ENCODE measurements at regions not wholly inside any gene's neighbourhood (a gene's known extent, or its start where the extent isn't known, plus 50 kb on each side); places are given as distances from the start of the nearest gene placed in this dataset.
"Not testable (repeated sequence)": the region's sequence is repeated elsewhere in the genome, so short reads cannot be mapped to it uniquely, and the experiment has no call there.

GRCh38 chr5:67578011-67578410 is 381.4 kb upstream of the CD180 start:
- DNase-seq (ENCODE audit: low spot score), result no peak

- no peak for DNase-seq (ENCODE audit: low spot score)
Observed at GRCh38 chr5:67577424-67577823, 380.8 kb upstream of the CD180 start.

- DNase-seq (ENCODE audit: low spot score), result no peak
Observed at GRCh38 chr5:67576112-67576511, 379.5 kb upstream of the CD180 start.

GRCh38 chr5:67575087-67575486 is 378.5 kb upstream of the CD180 start:
- DNase-seq (ENCODE audit: low spot score), result no peak

GRCh38 chr5:67561151-67561932 is 364.7 kb upstream of the CD180 start:
- DNase-seq (ENCODE audit: low spot score), result peak; percentile 36

- no peak for DNase-seq (ENCODE audit: low spot score)
Observed at GRCh38 chr5:67552773-67553172, 356.2 kb upstream of the CD180 start.

- DNase-seq (ENCODE audit: low spot score), result no peak
Observed at GRCh38 chr5:67549947-67550346, 353.3 kb upstream of the CD180 start.

GRCh38 chr5:67549296-67549618 is 352.7 kb upstream of the CD180 start:
- no peak for DNase-seq (ENCODE audit: low spot score)

GRCh38 chr5:67548520-67549295 is 352.1 kb upstream of the CD180 start:
- DNase-seq (ENCODE audit: low spot score), result no peak

GRCh38 chr5:67547682-67548081 is 351.1 kb upstream of the CD180 start:
- no peak for DNase-seq (ENCODE audit: low spot score)

GRCh38 chr5:67544942-67545341 is 348.3 kb upstream of the CD180 start:
- not testable (repeated sequence) for DNase-seq (ENCODE audit: low spot score)

- DNase-seq (ENCODE audit: low spot score), result no peak
Observed at GRCh38 chr5:67543720-67544270, 347.2 kb upstream of the CD180 start.

GRCh38 chr5:67542479-67542878 is 345.9 kb upstream of the CD180 start:
- no peak for DNase-seq (ENCODE audit: low spot score)

GRCh38 chr5:67541875-67542274 is 345.3 kb upstream of the CD180 start:
- DNase-seq (ENCODE audit: low spot score), result no peak

- DNase-seq (ENCODE audit: low spot score), result peak; percentile 36
Observed at GRCh38 chr5:67538855-67539506, 342.4 kb upstream of the CD180 start.

GRCh38 chr5:67537439-67538148 is 341.0 kb upstream of the CD180 start:
- no peak for DNase-seq (ENCODE audit: low spot score)

- peak; percentile 51 for DNase-seq (ENCODE audit: low spot score)
Observed at GRCh38 chr5:67536866-67537265, 340.3 kb upstream of the CD180 start.

GRCh38 chr5:67530609-67531255 is 334.1 kb upstream of the CD180 start:
- DNase-seq (ENCODE audit: low spot score), result peak; percentile 37

GRCh38 chr5:67528953-67529352 is 332.4 kb upstream of the CD180 start:
- DNase-seq (ENCODE audit: low spot score), result no peak

- no peak for DNase-seq (ENCODE audit: low spot score)
Observed at GRCh38 chr5:67526793-67527192, 330.2 kb upstream of the CD180 start.

Measured in umbilical cord (tissue), 1 donor.